Jurkat, Clone E6-1 (cell line): ENCODE measurements at regions not wholly inside any gene's neighbourhood (a gene's known extent, or its start where the extent isn't known, plus 50 kb on each side); places are given as distances from the start of the nearest gene placed in this dataset.
"Not testable (repeated sequence)": the region's sequence is repeated elsewhere in the genome, so short reads cannot be mapped to it uniquely, and the experiment has no call there.

Experiments used
- DNase-seq: peaks from one replicate; pipeline ENCODE4 v3.0.0-alpha.2; 2011; ENCODE audit warnings: low read depth, low spot score
- H3K4me3 ChIP-seq: 2 replicates; pipeline ENCODE4 v1.5.1; 2011; ENCODE audit warnings: mild to moderate bottlenecking, low read length, control low read depth, moderate library complexity

- DNase-seq: no peak
Measured at GRCh38 chr13:37202264-37202663, 96.8 kb upstream of the CSNK1A1L start.

GRCh38 chr13:37201081-37201480 lies 95.6 kb upstream of the CSNK1A1L start:
- no peak for DNase-seq
- no peak overlapping the region for H3K4me3 ChIP-seq

More at GRCh38 chr13:37202264-37202663, 96.8 kb upstream of the CSNK1A1L start:
- no peak overlapping the region for H3K4me3 ChIP-seq

GRCh38 chr13:37198629-37199028 lies 93.2 kb upstream of the CSNK1A1L start:
- no peak overlapping the region for H3K4me3 ChIP-seq
- no peak for DNase-seq

- no peak overlapping the region for H3K4me3 ChIP-seq
- DNase-seq: no peak
Measured at GRCh38 chr13:37195621-37196020, 90.2 kb upstream of the CSNK1A1L start.

GRCh38 chr13:37194428-37194861 lies 89.0 kb upstream of the CSNK1A1L start:
- DNase-seq: no peak
- H3K4me3 ChIP-seq: no peak overlapping the region

- H3K4me3 ChIP-seq: no peak overlapping the region
- DNase-seq: no peak
Measured at GRCh38 chr13:37192956-37193355, 87.5 kb upstream of the CSNK1A1L start.

GRCh38 chr13:37187621-37188020 lies 82.2 kb upstream of the CSNK1A1L start:
- no peak for DNase-seq
- H3K4me3 ChIP-seq: no peak overlapping the region

GRCh38 chr13:37187105-37187504 lies 81.6 kb upstream of the CSNK1A1L start:
- H3K4me3 ChIP-seq: no peak overlapping the region
- DNase-seq: no peak

- no peak for DNase-seq
- no peak overlapping the region for H3K4me3 ChIP-seq
Measured at GRCh38 chr13:37181620-37182019, 76.2 kb upstream of the CSNK1A1L start.

- no peak overlapping the region for H3K4me3 ChIP-seq
- DNase-seq: no peak
Measured at GRCh38 chr13:37179645-37180044, 74.2 kb upstream of the CSNK1A1L start.

- H3K4me3 ChIP-seq: no peak overlapping the region
- no peak for DNase-seq
Measured at GRCh38 chr13:37177125-37177524, 71.7 kb upstream of the CSNK1A1L start.

GRCh38 chr13:37175996-37176395 lies 70.5 kb upstream of the CSNK1A1L start:
- no peak overlapping the region for H3K4me3 ChIP-seq
- DNase-seq: no peak

GRCh38 chr13:37173214-37173613 lies 67.8 kb upstream of the CSNK1A1L start:
- DNase-seq: no peak
- no peak overlapping the region for H3K4me3 ChIP-seq

GRCh38 chr13:37172226-37172625 lies 66.8 kb upstream of the CSNK1A1L start:
- not testable (repeated sequence) for DNase-seq, H3K4me3 ChIP-seq

GRCh38 chr13:37168926-37169325 lies 63.5 kb upstream of the CSNK1A1L start:
- no peak for DNase-seq
- H3K4me3 ChIP-seq: no peak overlapping the region

GRCh38 chr13:37168151-37168550 lies 62.7 kb upstream of the CSNK1A1L start:
- H3K4me3 ChIP-seq: no peak overlapping the region
- no peak for DNase-seq

GRCh38 chr13:37164635-37165034 lies 59.2 kb upstream of the CSNK1A1L start:
- no peak overlapping the region for H3K4me3 ChIP-seq
- no peak for DNase-seq

GRCh38 chr13:37163641-37164265 lies 58.3 kb upstream of the CSNK1A1L start:
- DNase-seq: no peak
- H3K4me3 ChIP-seq: no peak overlapping the region

GRCh38 chr13:37158481-37158880 lies 53.0 kb upstream of the CSNK1A1L start:
- no peak overlapping the region for H3K4me3 ChIP-seq
- DNase-seq: no peak

GRCh38 chr13:37155613-37156097 lies 50.2 kb upstream of the CSNK1A1L start:
- H3K4me3 ChIP-seq, DNase-seq: not testable (repeated sequence)
